GM21619 (cell line): ENCODE measurements at regions not wholly inside any gene's neighbourhood (a gene's known extent, or its start where the extent isn't known, plus 50 kb on each side); places are given as distances from the start of the nearest gene placed in this dataset.
"Not testable (repeated sequence)": the region's sequence is repeated elsewhere in the genome, so short reads cannot be mapped to it uniquely, and the experiment has no call there.

ENCODE experiments used
- ATAC-seq: cut with Tn5 transposase; IDR thresholded peaks from one replicate; pipeline ENCODE4 v1.9.1; 2021; ENCODE audit not compliant: unreplicated experiment

DNA sequence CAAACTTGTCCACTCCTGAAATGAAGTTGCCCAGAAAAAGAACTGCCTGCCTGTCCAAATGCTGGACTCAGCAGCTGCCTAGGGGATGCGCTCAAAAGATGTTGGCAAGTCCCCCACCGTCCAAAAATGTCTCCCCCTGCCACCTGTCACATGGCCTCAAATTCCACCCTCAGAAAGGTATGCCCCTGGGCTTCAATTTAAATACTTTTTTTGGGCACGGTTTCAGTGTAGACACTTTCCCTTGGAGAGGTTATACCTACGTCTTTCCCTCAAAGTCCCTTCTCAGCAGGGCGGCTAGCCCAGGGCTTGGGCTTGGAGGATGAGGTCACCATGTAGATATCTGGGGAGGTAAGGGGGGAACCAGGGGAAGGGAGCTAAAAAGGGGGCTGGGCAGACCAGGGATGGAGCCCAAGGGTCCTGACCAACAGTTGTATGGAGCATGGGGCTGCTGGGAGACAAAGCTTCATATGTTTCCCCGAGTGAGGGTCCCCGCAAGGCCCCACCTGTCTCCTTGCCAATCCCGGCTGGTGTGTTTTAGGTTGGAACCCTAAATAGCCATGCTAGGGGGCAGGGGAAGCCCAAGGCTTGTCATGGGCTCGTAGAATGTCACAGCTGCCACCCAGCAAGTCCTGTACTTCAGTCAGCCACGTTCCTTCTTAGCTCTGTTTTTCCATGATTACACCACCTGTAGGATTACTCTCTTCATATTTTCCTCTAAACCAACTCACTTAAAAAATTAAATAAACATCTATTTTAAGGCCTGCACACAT is 131.2 kb upstream of the TBX3 start:
- ATAC-seq, result no peak

DNA sequence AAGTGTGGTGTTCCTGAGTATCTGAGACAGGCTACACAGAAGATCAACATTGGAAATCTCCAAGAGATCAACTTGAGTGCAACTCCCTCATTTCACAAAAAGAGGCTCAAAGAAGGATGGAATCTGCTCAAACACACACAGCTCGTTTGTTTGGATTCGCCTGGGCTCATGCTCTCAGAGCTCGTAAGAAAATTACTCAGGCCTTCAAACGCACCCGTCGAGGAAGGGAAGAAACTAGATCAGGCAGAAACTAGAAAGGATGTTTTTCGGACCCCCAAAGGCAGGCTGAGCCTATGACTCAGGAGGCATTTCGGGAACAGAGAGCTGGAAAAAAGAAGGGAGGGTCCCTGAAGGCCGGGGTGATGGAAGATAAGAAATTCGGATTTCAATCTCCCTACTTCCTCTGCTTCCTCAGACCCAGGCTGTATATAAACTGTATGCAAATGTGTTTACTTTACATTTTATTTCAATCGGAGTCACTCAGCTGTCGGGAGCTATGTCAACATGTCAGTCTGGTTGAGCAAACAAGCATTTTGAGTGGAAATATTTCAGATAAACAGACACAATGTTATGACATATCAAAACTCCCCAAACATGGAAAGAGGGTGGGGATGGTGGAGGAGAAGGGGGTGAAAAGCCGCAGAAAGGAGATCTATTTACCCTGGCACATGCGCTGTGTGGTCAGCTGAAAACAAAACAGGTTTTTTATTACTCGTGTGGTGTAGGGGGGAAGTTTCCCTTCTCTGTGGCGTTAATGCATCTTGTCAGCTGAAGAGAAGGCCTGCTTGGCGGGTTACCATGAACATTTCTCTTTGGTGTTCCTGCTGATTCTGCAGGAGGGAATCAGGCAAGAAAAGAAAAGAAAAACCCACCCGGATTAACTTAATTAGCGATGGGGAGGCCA is 129.1 kb upstream of the TBX3 start:
- ATAC-seq, result no peak

DNA sequence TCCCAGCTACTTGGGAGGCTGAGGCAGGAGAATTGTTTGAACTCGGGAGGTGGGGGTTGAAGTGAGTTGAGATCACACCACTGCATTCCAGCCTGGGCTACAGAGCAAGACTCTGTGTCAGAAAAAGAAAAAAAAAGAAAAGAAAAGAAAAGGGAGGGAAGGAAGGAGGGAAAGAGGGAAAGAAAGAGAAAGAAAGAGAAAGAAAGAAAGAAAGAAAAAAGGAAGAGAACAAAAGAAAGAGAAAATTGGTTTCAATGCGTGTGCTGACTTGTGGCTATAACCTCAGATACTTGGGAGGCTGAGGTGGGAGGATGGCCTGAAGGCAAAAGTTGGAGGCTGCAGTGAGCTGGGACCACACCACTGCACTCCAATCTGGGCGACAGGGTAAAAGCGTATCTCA is 128.4 kb upstream of the TBX3 start:
- no peak for ATAC-seq

DNA sequence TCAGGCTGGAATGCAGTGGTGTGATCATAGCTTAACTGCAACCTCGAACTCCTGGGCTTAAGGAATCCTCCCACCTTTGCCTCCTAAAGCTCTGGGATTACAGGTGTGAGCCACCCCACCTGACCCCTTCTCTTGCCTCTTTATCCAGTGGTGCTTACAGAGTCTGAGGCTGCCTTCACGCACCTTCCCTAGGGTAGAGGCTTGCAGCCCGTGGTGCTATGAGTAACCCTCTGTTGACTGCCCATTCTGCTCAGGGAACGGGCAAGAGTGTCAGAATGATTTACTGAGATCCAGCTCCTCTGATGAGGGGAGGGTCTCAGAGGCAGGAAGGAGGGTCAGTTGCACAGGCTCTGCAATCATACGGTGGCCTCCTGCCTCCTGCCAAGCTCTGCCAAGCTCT is 125.1 kb upstream of the TBX3 start:
- no peak for ATAC-seq

DNA sequence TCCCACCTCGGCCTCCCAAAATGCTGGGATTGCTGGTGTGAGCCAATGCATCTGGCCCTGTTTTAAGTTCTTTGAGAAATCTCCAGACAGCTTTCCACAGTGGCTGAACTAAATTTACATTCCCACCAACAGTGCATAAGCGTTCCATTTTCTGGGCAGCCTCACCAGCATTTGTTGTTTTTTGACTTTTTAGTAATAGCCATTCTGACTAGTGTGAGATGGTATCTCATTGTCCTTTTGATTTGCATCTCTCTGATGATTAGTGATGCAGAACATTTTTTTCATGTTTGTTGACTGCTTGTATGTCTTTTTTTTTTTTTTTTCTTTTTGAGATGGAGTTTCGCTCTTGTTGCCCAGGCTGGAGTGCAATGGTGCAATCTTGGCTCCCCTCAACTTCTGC is 117.4 kb upstream of the TBX3 start:
- ATAC-seq, result not testable (repeated sequence)

DNA sequence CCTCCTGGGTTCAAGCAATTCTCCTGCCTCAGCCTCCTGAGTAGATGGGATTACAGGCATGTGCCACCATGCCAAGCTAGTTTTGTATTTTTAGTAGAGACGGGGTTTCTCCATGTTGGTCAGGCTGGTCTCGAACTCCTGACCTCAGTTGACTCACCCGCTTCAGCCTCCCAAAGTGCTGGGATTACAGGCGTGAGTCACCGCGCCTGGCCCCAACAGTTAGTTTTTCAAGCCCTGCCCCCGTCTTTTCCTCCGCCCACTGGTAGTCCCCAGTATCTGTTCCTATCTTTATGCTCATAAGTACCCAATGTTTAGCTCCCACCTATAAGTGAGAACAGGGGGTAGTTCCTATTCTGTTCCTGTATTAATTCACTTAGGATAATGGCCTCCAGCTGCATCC is 116.6 kb upstream of the TBX3 start:
- not testable (repeated sequence) for ATAC-seq

DNA sequence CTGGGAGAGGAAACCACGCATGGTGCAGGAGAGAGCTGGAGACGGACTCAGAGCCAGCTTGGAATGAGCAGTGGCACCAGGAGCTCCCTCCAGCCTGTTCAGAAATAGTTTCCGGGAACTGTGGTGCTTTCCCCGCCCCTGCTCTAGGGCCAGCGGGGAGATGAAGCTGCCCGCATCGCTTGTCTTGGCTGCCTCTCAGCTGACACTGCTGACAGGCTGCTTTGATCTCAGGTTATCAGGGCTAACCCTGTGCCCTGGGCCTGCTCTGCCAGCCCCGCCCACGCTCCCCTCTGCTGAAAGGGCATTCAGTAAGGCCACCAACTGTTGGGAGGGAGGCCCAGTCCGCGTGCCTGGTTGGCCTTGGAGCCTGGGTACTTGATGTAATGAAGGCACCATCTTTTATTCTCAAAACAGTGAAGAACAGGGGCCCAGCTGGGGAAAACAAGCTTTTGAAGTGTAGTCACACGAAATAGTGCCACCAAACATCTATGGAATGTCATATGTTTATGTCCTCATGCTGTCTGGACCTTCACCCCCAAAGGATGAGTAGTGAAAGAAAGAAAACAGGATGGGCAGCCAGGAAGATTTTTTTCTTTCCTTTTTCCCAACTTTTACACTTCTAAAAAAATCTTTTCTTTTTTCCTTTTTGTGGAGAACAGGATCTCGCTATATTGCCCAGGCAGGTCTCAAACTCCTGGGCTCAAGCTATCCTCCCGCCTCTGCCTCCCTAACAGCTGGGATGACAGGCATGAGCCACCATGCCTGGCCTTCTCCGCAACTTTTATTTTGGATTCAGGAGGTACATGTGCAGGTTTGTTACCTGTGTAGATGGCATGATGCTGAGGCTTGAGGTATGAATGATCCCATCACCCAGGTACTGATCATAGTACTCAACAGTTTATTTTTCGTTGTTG is 115.9 kb upstream of the TBX3 start:
- ATAC-seq, result no peak

DNA sequence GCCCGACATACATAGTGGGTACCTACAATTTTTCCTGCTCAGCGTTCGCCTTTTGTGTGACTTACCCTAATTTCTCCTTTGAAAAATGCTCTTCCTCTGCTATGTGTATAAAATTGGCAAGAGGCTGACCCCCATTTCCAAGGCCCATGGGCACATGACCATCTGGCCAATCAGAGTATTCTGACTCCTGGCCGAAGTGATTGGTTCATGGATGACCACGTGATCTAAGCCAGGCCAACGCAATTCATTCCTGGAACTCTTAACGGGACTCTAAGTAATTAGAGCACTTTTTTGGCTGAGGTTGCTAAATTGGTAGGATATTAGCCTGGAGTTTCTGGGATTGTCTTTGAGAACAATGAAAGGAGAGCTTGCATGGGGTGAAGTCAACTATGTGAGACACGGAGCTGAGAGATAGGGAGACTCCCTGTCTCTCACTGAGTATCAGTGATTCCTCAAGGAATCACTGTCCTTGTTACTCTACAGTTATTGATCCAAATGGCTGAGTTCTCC is 110.1 kb upstream of the TBX3 start:
- no peak for ATAC-seq

DNA sequence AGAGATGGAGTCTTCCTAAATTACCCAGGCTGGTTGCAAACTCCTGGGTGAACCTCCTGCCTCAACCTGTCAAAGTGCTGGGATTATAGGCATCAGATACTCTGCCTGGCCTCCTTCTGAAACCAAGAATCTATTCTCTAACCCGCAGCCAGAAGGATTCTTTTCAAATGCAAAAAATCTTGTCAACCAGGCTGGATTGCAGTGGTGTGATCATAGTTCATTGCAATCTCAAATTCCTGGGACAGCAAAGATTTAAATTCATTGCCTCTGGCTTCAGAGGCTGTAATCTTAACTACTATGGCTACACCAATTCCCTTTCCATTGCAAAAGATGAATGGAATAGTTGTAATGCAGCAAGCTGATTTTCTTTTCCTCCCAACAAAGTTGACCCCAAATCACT is 106.3 kb upstream of the TBX3 start:
- no peak for ATAC-seq

DNA sequence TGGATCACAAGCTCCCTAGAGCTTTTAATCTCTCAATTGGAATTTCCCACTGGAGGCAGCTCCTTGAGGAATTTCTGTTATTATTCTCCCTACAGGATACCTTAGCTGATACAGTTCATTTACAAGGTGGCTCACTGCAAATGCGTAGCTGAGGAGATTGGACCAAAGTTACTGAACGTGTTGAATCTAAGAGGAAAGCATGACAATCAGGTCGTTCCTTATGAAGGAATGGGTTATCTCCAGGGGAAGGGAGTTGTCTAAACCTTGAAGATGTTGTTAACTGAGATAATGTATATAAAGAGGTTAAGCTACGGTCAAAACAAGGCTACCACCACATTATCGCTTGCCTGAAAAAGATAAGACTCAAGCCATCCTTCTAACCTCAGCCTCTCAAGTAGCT is 105.8 kb upstream of the TBX3 start:
- no peak for ATAC-seq

DNA sequence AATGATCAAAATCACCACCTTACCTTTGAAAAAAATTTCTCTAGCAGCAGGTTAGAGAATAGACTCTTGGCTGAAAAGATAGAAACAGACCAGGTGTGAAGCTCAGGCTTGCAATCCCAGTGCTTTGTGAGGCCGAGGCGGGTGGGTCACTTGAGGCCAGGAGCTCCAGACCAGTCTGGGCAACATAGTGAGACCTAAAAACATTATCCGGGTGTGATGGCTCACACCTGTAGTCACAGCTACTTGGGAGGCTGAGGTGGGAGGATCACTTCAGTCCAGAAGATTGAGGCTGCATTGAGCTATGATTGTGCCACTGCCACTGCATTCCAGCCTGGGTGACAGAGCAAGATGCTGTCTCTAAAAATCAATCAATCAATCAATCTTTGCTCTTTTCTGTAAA is 105.3 kb upstream of the TBX3 start:
- no peak for ATAC-seq

DNA sequence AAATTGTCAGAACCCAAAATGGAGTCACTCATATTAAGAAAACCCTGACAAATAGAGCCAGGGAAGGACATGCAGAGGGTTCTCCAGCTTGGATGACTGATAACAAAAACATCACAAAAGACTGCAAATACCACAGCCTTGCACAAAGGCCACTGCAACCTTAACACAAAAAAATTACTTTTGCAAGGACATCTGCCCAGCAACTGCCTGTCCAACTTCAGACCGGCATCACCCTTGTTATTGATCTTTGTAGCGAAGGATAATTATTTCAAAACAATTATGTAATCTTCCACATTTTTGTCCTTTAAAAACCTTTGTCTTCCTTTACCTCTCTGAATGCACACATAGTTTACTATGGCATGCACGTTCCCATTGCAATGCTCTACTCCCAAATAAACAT is 100.6 kb upstream of the TBX3 start:
- ATAC-seq, result no peak

DNA sequence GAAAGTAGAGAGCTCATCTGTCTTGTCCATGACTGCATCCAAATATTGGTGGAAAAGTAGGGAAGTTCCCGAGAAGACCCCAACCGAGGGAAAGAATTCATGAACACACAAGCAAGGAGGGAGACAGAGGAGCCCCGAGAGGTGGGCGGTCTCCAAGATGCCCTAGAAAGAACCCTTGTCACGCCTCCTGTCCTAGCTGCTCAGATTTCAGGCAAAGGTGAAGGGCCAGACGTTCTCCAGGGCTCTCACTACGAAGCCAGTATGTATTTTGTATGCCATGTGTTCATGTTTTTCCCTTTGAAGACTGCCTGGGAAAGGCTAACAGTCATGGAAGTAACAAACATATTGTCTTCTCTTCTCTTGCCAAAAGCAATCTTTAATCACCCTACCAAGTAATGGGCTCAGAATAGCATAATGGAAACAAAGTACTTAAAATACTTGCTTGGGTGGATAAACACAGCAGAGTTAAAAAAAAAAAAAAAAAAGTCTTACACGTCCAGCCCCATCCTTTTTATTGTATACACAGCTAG is 99.2 kb upstream of the TBX3 start:
- no peak for ATAC-seq

DNA sequence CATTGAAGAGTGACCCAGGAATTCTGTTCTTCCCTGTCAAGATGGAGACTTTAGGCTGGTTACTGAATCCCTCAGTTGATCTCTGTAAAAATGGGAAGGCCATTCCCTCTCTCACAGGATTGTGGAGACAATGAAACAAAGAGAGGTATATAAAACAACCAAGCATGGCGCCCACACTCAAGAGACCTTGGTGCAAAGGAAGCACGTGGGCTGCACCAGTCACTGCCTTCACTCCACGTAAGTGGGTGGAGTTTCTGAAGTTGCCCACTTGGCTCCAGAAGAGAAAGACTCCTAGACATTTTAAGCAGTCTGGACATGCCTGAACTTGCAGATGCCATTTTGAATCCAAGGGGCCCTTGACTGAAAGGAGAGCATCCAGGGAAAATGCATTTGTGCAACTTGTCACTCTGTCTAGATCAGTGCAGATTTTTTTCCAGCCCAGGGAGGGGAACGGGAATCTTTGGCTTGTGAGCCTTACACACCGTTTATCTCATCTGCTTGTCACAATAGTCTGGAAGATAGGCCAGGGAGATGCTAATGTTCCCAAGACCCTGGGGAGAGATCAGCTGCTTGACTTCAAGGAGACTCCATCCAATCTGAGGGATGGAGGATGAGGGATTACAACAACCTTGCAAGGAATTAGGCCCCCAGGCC is 96.9 kb upstream of the TBX3 start:
- no peak for ATAC-seq

DNA sequence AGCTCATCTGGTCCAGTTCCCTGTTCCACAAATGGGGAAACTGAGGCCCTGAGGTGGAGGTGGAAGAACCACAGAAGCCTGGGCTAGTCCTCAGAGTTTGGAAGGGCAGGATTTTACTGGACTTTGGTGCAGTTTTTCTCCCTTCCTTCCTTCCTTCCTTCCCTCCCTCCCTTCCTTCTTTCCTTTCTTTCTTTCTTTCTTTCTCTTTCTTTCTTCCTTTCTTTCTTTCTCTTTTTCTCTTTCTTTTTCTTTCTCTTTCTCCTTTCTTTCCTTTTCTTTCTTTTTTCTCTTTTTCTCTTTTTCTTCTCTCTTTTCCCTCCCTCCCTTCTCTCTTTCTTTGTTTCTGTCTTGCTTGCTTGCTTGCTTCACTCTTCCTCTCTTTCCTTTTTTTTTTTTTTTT is 95.7 kb upstream of the TBX3 start:
- no peak for ATAC-seq

DNA sequence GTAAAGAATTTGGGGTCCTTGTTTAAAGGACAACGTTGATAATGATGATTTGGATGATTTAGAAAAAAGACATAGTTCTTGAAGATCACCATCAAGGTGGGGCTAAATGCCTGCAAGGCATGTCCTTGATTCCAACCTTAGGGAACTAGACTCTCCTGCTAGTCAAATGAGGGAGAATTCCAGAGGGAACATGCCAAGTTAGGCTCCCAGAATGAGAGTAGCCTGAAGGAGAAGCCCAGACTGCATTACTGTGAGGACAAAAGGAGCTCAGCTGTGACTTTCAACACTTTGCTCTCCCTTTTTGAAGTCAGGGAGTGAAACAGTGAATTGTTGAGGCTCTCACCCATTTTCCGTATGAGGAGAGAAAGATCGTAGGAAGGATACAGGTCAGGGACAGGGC is 95.2 kb upstream of the TBX3 start:
- ATAC-seq, result no peak

DNA sequence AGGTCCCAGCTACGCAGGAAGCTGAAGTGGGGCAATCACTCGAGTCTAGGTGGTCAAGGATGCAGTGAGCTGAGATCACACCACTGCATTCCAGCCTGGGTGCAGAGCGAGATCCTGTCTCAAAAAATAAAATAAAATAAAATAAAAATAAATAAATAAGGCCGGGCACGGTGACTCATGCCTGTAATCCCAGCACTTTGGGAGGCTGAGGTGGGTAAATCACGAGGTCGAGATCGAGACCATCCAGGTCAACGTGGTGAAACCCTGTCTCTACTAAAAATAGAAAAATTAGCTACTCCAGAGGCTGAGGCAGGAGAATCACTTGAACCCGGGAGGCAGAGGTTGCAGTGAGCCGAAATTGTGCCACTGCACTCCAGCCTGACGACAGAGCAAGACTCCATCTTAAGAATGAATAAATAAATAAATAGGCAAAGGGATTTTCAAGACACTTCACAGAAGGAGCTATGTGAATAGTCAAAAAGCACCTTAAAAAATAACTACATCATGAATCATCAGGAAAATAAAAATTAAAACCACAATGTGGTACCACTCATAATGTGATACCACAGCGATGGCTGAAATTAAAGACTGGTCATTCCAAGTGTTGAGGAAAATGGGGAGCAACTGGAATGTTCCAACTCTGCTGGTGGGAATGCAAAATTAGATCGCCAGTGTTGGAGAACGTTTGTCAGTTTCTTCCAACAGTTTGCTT is 92.9 kb upstream of the TBX3 start:
- no peak for ATAC-seq

DNA sequence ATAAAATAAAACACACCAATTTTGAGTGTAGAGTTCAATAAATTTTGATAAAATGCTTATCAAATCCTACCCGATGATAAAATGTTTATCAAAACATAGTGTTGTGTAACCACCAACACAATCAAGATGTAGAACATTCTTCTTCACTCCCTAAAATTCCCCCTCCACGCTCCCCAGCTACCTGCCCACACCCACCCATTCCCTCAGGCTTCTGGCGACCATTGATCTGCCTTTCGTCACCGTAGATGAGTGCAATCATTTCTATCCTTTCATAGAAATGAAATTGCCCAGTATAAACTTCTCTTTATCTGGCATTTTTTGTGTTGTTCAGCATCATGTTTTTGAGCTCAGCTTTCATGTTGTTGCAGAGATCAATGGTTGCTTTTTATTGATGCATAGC is 90.7 kb upstream of the TBX3 start:
- no peak for ATAC-seq

DNA sequence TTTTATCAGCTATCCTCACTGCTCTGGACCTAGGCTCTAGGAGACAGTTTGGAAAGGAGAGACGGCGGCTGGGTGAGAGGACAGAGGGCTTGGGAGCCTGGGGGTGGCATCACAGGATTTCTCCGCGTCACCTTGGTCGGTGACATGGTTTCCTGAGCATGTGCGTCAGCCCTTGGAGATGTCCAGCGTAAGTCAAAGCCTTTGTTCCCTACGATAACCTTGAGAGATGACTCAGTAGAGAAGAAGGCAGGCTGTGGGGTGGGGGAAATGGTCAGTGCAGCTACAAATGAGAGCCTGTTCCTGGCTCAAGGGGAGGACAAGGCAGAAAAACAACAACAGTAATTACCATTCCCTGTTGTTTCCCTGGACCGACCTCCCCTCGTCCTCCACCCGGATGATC is 90.2 kb upstream of the TBX3 start:
- ATAC-seq, result no peak

DNA sequence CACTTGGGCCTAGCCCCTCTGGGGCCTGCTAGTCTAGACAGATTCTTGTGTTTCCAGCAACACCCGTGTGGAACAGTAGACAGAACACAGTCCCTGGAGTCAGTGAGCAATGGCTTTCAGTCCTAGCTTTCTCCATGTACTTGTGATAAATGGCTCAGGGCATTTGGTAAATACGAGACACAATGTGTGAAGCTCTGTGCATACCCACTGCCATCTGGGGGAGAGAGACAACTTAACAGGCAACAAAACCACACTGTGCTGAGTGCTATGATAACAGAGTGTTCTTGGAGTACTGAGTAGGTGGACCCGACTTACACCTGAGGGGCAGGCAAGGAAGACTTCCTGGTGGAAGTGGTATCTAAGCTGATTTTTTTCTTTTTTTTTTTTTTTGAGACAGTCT is 86.3 kb upstream of the TBX3 start:
- no peak for ATAC-seq
